ENCODE measurements at regions not wholly inside any gene's neighbourhood (a gene's known extent, or its start where the extent isn't known, plus 50 kb on each side); places are given as distances from the start of the nearest gene placed in this dataset.

GRCh38 chr2:236501026-236501425, 68.6 kb upstream of the ACKR3 start:
- in situ Hi-C loops (cut with MboI) (no loop called here), intact Hi-C loops (cut with micrococcal nuclease; ENCODE audit: unreplicated experiment) (no loop called here)
- DNase-seq (ENCODE audit: low read depth, low spot score) (no peak), FAIRE-seq (no peak), ATAC-seq (no peak)
- H2AFZ ChIP-seq (ENCODE audit: control insufficient read depth, low read depth, low read length): no peak overlapping the region
- POLR2A ChIA-PET: no interaction called here
- RAD21 ChIA-PET (ENCODE audit: unreplicated experiment): no interaction called here
- no peak for TF ChIP-seq NBN (IDR thresholded peaks at IDR 0.05)
- TF ChIP-seq RAD21 (IDR thresholded peaks at IDR 0.05; ENCODE audit: insufficient read depth, low read depth, low read length): no peak
- no peak for TF ChIP-seq JUND (IDR thresholded peaks at IDR 0.05; ENCODE audit: low read depth, low read length)
- TF ChIP-seq, protein P1, sequence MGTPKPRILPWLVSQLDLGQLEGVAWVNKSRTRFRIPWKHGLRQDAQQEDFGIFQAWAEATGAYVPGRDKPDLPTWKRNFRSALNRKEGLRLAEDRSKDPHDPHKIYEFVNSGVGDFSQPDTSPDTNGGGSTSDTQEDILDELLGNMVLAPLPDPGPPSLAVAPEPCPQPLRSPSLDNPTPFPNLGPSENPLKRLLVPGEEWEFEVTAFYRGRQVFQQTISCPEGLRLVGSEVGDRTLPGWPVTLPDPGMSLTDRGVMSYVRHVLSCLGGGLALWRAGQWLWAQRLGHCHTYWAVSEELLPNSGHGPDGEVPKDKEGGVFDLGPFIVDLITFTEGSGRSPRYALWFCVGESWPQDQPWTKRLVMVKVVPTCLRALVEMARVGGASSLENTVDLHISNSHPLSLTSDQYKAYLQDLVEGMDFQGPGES (IDR thresholded peaks at IDR 0.05): no peak
- no peak for TF ChIP-seq JUNB (IDR thresholded peaks at IDR 0.05)
- no peak for TF ChIP-seq ZBED1 (IDR thresholded peaks at IDR 0.05; ENCODE audit: borderline replicate concordance)
- no peak for TF ChIP-seq ZBTB11 (CRISPR knock-in tag; IDR thresholded peaks at IDR 0.05)
- TF ChIP-seq, protein P2, sequence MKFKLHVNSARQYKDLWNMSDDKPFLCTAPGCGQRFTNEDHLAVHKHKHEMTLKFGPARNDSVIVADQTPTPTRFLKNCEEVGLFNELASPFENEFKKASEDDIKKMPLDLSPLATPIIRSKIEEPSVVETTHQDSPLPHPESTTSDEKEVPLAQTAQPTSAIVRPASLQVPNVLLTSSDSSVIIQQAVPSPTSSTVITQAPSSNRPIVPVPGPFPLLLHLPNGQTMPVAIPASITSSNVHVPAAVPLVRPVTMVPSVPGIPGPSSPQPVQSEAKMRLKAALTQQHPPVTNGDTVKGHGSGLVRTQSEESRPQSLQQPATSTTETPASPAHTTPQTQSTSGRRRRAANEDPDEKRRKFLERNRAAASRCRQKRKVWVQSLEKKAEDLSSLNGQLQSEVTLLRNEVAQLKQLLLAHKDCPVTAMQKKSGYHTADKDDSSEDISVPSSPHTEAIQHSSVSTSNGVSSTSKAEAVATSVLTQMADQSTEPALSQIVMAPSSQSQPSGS (IDR thresholded peaks at IDR 0.05; ENCODE audit: low read length): no peak
- TF ChIP-seq STAT1 (conservative IDR thresholded peaks at IDR 0.05): no peak
- TF ChIP-seq TCF3 (IDR thresholded peaks at IDR 0.05; ENCODE audit: borderline replicate concordance, insufficient read depth, low read depth, low read length): no peak
- TF ChIP-seq ZNF384 (IDR thresholded peaks at IDR 0.05; ENCODE audit: borderline replicate concordance, low read depth, low read length): no peak
- no peak for TF ChIP-seq PBX3 (IDR thresholded peaks at IDR 0.05; ENCODE audit: insufficient replicate concordance, low read depth, low read length)
- TF ChIP-seq, protein P3, sequence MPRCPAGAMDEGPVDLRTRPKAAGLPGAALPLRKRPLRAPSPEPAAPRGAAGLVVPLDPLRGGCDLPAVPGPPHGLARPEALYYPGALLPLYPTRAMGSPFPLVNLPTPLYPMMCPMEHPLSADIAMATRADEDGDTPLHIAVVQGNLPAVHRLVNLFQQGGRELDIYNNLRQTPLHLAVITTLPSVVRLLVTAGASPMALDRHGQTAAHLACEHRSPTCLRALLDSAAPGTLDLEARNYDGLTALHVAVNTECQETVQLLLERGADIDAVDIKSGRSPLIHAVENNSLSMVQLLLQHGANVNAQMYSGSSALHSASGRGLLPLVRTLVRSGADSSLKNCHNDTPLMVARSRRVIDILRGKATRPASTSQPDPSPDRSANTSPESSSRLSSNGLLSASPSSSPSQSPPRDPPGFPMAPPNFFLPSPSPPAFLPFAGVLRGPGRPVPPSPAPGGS (IDR thresholded peaks at IDR 0.05; ENCODE audit: borderline replicate concordance, insufficient read depth, low read depth, low read length, poor library complexity, severe bottlenecking): no peak
- TF ChIP-seq ZZZ3 (IDR thresholded peaks at IDR 0.05; ENCODE audit: control insufficient read depth, insufficient read length, low read depth): no peak
- no peaks in the 10 kb centered on the region for H3K4me1 ChIP-seq (ENCODE audit: control insufficient read depth, insufficient read depth, low read length)
- peaks cover 7% of the 10 kb centered on the region; the same call in 2 of the 3 replicates for H3K9me3 ChIP-seq (replicated peaks; ENCODE audit: control insufficient read depth, insufficient read depth, low read length)
- 66% methylated on average over 6 of the region's 6 CpGs for WGBS (ENCODE audit: insufficient coverage, insufficient replicate concordance, low lambda C conversion rate, missing lambda C conversion rate)
- SMC1A ChIA-PET (ENCODE audit: uncharacterized antibody, unreplicated experiment): interaction anchor here (1.0 kb wide), 1 partner anchor 69 kb away, joined by 4 read pairs; the partner anchor contains the start of gene ACKR3
- H3K79me2 ChIP-seq (ENCODE audit: control insufficient read depth, insufficient read depth, low read length): no peaks in the 10 kb centered on the region
- no peak overlapping the region for H3K27ac ChIP-seq (ENCODE audit: control insufficient read depth, insufficient read depth)
- H3K4me2 ChIP-seq (ENCODE audit: control insufficient read depth, insufficient read depth): no peak overlapping the region
- CTCF ChIA-PET: no interaction called here
- H4K20me1 ChIP-seq (ENCODE audit: control insufficient read depth, insufficient read depth): no peaks in the 10 kb centered on the region
- no peak overlapping the region for H3K9ac ChIP-seq (ENCODE audit: control insufficient read depth, insufficient read depth, low read length)
- H3K4me3 ChIP-seq: no peak overlapping the region
- no peaks in the 10 kb centered on the region for H3K36me3 ChIP-seq (ENCODE audit: control insufficient read depth in 2 of 2, insufficient read depth in 2 of 2, low read length in 1 of 2)
- no TSS peak for BruUV-seq (replicated peaks)
- H3K27me3 ChIP-seq (replicated peaks in 1 of 2; ENCODE audit: control insufficient read depth in 2 of 2, insufficient read depth in 2 of 2, low read length in 1 of 2): peaks cover 0 to 3% of the 10 kb centered on the region in 2 experiments; a peak in 2 of 4 replicates
